Small intestine (tissue), 7 donors: ENCODE measurements at regions not wholly inside any gene's neighbourhood (a gene's known extent, or its start where the extent isn't known, plus 50 kb on each side); places are given as distances from the start of the nearest gene placed in this dataset.

Source experiments
- DNase-seq, 2 donors: peaks; one replicate each; pipeline versions ENCODE4 v3.0.0 to v3.0.0-alpha.2; 2013
- FAIRE-seq: peaks from 2 replicates; lab custom pipeline; 2012; peaks lifted over from hg19 to GRCh38; lab: Jason Lieb, UNC
- H3K27ac ChIP-seq, 3 donors: one replicate each; pipeline ENCODE4 v1.5.1; 2013; ENCODE audit warnings: low read length in 2 of 3, mild to moderate bottlenecking in 2 of 3, control low read depth in 1 of 3, inconsistent platforms in 1 of 3, low read depth in 1 of 3, moderate library complexity in 1 of 3
- H3K27me3 ChIP-seq, 3 donors: one replicate each; pipeline ENCODE4 v1.6.1; 2013; ENCODE audit warnings: low read length in 3 of 3, inconsistent platforms in 1 of 3; ENCODE audit not compliant: control insufficient read depth in 3 of 3, insufficient read depth in 3 of 3
- H3K36me3 ChIP-seq, 3 donors: one replicate each; pipeline ENCODE4 v1.6.1; 2013; ENCODE audit warnings: low read length in 3 of 3, inconsistent platforms in 1 of 3, low read depth in 1 of 3, mild to moderate bottlenecking in 1 of 3, moderate library complexity in 1 of 3; ENCODE audit not compliant: control insufficient read depth in 3 of 3, insufficient read depth in 2 of 3
- H3K4me1 ChIP-seq, 3 donors: one replicate each; pipeline ENCODE4 v1.6.1; 2013; ENCODE audit warnings: low read length in 2 of 3, inconsistent platforms in 1 of 3, low read depth in 1 of 3, mild to moderate bottlenecking in 1 of 3, moderate library complexity in 1 of 3; ENCODE audit not compliant: control insufficient read depth in 3 of 3, insufficient read depth in 2 of 3
- H3K4me3 ChIP-seq, 3 donors: one replicate each; pipeline ENCODE4 v1.5.1; 2013; ENCODE audit warnings: low read length in 3 of 3, control low read depth in 1 of 3, inconsistent platforms in 1 of 3, low read depth in 1 of 3, mild to moderate bottlenecking in 1 of 3, moderate library complexity in 1 of 3
- H3K9me3 ChIP-seq, 2 donors: one replicate each; pipeline ENCODE4 v1.6.1; 2013; ENCODE audit warnings: low read depth in 1 of 2, low read length in 1 of 2; ENCODE audit not compliant: control insufficient read depth in 2 of 2, insufficient read depth in 1 of 2
- WGBS, 3 donors: extraction: QIAGEN DNeasy Blood & Tissue Kit; methylation state at CpG; one replicate each; pipeline ENCODE4 v1.1.7; 2013; 5-methylcytosine and 5-hydroxymethylcytosine counted together
- donor health status: healthy with polysubstance abuse.
- donor health status: control.
- donor health status: control.
- donor health status: Bipolar disorder and iron deficiency.
- donor health status: healthy.

DNA sequence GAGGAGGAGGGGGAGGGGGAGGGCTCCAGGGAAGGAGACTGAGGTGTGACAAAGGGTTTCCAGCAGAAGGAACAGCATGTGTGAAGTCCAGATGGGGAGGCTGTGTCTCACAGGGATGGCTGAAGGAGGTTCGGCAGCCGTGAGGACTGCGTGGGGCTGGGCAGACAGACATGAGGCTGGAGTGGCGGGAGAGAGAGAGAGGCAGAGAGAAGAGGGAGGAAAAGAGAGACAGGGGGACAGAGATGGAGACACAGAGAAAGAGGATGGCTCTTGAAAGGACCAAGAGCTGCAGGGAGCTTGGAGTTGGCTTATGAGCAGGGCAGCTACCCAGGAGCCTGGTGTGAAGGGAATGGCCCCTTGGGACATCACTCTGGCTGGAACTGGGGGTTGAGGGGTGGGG lies 138.9 kb upstream of the ASB18 start:
- H3K27me3 ChIP-seq = peaks cover 0 to 2% (median 0%) of the 10 kb centered on the region in 3 donors
- no peak overlapping the region for H3K27ac ChIP-seq
- H3K4me1 ChIP-seq = no peaks in the 10 kb centered on the region
- no peak for FAIRE-seq
- H3K4me3 ChIP-seq = no peak overlapping the region
- H3K9me3 ChIP-seq = no peaks in the 10 kb centered on the region
- peaks cover 0 to 2% (median 0%) of the 10 kb centered on the region in 3 donors for H3K36me3 ChIP-seq
- no peak for DNase-seq
- WGBS, 3 donors = 90 to 94% (median 92%) methylated on average over 4 of the region's 4 CpGs

DNA sequence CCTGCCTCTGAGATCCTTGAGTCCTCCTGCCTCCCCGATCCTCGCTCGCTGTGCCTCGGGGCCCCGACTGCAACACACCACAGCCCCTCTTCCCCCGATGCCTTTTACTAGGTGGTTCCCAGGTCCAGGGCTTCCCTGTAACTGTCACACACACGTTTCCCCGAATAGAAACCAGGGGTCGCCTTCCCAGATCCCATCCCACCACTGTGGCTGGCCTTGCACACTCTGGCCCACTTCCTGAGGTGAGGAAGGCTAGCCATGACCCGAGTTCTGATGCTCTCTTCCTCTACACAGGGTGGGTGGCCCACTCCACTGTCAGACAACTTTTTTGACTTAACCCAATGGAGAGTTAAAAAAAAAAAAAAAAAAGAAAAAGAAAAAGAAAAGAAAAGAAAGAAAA lies 139.6 kb upstream of the ASB18 start:
- DNase-seq (no peak), FAIRE-seq (no peak)
- H3K27me3 ChIP-seq = peaks cover 0 to 2% (median 0%) of the 10 kb centered on the region in 3 donors
- no peak overlapping the region for H3K4me3 ChIP-seq
- 85 to 86% (median 85%) methylated on average over 10 of the region's 10 CpGs for WGBS, 3 donors
- no peaks in the 10 kb centered on the region for H3K4me1 ChIP-seq
- peaks cover 0 to 5% of the 10 kb centered on the region in 2 donors for H3K9me3 ChIP-seq
- no peak overlapping the region for H3K27ac ChIP-seq
- peaks cover 0 to 2% (median 0%) of the 10 kb centered on the region in 3 donors for H3K36me3 ChIP-seq

DNA sequence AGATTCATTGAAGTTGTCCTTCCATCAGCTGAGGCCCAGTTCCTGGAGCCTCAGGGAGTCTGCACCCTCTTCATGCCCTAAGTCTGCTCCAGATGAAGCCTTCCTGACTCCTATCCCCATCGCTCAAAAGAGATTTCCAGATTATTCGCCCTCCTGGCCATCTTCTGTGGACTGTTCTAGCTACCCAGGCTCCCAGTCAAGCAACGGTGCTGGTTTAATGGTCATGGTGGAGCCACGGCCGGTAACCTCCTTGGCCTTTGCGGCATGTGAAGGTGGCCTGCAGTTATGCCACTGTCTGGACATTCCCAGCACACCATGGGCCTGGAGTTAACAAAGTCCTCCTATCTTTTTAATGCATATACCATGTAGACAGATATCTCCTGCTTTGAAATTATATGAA lies 140.1 kb upstream of the ASB18 start:
- no peak for FAIRE-seq
- H3K4me3 ChIP-seq = no peak overlapping the region
- 91 to 94% (median 93%) methylated on average over 6 of the region's 6 CpGs for WGBS, 3 donors
- peaks cover 0 to 7% of the 10 kb centered on the region in 2 donors for H3K9me3 ChIP-seq
- no peak overlapping the region for H3K27ac ChIP-seq
- DNase-seq = no peak
- H3K27me3 ChIP-seq = peaks cover 0 to 2% (median 0%) of the 10 kb centered on the region in 3 donors
- no peaks in the 10 kb centered on the region for H3K4me1 ChIP-seq
- H3K36me3 ChIP-seq = peaks cover 0 to 1% (median 0%) of the 10 kb centered on the region in 3 donors

DNA sequence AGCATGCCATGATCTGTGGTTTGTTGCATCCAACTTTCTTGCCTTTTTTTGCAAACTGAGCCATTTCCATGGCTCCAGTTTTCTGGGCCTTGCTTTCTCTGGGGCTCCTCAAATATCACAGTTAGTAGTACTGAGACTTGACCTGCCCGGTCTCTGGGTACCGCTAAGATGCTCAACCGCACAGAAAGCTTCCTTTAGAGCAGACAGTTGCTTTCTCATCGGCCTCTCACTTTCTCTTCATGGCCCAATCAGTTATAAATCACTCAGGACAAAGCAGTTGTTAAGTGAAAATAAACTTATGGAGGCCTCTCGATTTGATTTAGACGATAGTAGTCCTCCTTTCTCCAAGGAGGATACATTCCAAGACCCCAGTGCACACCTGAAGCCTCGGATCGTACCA lies 141.2 kb upstream of the ASB18 start:
- WGBS, 3 donors = 87 to 94% (median 91%) methylated on average over 8 of the region's 8 CpGs
- DNase-seq = no peak
- Histone ChIP-seq H3K4me1 (no peaks in the 10 kb centered on the region), H3K4me3 (no peak overlapping the region), H3K27me3 (peaks cover 0 to 2% (median 0%) of the 10 kb centered on the region in 3 donors), H3K9me3 (peaks cover 0 to 7% of the 10 kb centered on the region in 2 donors), H3K36me3 (no peaks in the 10 kb centered on the region), H3K27ac (no peak overlapping the region)
- FAIRE-seq = no peak

DNA sequence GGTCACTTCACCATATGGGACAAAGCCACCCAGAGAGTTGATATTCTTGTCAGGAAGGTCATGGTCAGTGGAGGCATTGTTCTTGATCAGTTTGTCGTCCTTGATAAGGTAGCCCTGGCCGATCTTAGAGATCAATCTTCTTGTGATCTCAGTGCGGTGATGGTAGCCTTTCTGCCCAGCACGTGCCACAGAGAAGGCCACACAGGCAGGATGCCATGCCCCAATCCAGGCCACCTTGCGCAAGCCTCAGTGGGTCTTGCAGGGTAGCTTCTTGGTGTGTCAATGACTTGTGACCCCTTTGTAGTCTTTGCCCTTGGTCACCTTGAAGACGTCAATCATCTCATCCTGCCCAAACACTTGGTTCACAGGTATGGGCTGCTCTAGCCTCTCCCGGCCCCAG lies 143.9 kb upstream of the ASB18 start:
- Histone ChIP-seq H3K27ac (no peak overlapping the region), H3K9me3 (peaks cover 0 to 7% of the 10 kb centered on the region in 2 donors), H3K4me1 (no peaks in the 10 kb centered on the region), H3K36me3 (no peaks in the 10 kb centered on the region), H3K27me3 (peaks cover 0 to under 1% (median 0%) of the 10 kb centered on the region in 3 donors), H3K4me3 (no peak overlapping the region)
- 89 to 93% (median 89%) methylated on average over 7 of the region's 7 CpGs for WGBS, 3 donors
- no peak for DNase-seq
- FAIRE-seq = no peak

DNA sequence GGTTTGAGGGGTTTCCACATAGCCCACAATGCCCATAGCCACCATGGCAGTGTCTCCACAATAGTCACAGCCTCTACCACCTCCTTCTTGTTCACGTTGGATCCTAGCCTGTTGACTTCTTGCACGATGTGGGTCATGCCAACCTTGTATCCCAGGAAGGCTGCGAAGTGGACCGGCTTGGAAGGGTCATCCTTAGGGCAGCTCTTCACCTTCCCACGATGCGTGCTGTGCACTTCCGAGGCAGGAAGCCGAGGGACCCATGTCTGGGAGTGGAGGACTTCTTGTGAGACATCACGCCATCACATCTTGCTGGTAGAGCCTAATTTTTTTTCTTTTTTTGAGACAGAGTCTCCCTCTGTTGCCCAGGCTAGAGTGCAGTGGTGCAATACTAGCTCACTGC lies 144.6 kb upstream of the ASB18 start:
- DNase-seq = no peak
- FAIRE-seq = no peak

DNA sequence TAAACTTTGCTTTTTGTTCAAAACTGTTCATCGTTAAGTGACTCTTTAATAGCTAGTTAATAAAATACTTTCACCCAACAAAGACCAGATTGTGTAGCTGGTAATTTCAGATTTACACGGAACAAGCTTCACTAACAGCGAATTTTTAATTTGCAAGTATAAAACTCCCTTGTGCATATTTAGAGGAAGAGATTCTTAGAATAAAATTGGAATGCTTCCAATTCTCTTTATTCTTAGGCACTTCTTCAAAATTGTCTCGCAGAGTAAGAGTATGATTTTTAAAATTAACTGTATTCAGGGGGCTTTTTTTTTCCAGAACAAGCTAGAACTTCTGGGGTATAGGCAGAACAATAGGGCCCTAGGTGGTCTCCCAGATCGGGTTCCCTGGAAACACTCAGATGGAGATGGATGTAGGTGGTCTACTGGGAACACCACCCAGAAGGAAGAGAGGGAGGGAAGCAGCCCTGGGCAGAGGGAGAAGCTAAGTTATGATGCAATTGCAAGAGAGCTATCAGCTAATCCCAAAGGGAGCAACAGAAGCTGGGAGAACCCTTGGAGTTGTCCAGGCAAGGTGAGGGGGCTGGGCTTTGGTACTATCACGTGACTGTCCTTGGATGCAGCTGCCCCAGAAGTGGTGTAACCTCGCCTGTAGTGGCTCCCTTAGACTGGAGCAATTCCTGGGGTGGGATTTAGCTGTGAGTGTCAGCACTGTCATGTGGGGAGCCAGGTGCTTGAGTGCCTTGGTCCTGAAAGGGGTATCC lies 151.7 kb upstream of the ASB18 start:
- Histone ChIP-seq H3K4me1 (no peaks in the 10 kb centered on the region), H3K36me3 (no peaks in the 10 kb centered on the region), H3K27me3 (peaks cover 0 to 3% (median 0%) of the 10 kb centered on the region in 3 donors), H3K9me3 (no peaks in the 10 kb centered on the region), H3K27ac (no peak overlapping the region), H3K4me3 (no peak overlapping the region)
- 58 to 61% (median 59%) methylated on average over 7 of the region's 7 CpGs for WGBS, 3 donors
- DNase-seq = no peak
- no peak for FAIRE-seq

More for the DNA sequence above, 144.6 kb upstream of the ASB18 start:
- H3K27me3 ChIP-seq = no peaks in the 10 kb centered on the region
- no peaks in the 10 kb centered on the region for H3K4me1 ChIP-seq
- WGBS, 3 donors = 93 to 95% (median 95%) methylated on average over 9 of the region's 9 CpGs
- H3K9me3 ChIP-seq = peaks cover 0 to 7% of the 10 kb centered on the region in 2 donors
- H3K27ac ChIP-seq = no peak overlapping the region
- no peaks in the 10 kb centered on the region for H3K36me3 ChIP-seq
- no peak overlapping the region for H3K4me3 ChIP-seq

DNA sequence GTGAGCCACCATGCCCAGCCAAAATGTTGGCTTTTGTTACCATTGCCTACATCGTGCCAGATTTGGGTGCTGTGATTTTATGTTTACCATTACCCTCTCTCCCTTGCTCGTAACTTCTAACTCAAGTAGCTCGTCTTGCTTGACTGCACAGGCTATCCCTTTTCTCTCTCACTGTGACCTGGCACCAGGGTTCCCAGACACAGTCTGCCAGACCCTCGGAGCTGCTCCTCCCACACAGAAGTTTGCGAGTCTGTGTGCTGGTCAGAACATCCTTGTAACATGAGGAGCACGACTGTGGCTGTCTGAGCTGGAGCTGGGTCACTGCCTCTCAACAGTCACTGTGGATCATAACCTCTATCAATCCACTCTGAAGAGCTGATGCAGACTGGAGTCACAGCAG lies 152.5 kb upstream of the ACKR3 start:
- H3K27me3 ChIP-seq = peaks cover 0 to 3% (median 0%) of the 10 kb centered on the region in 3 donors
- WGBS, 3 donors = 81 to 89% (median 85%) methylated on average over 6 of the region's 6 CpGs

More for the DNA sequence above, 152.5 kb upstream of the ACKR3 start:
- Histone ChIP-seq H3K27ac (no peak overlapping the region), H3K9me3 (no peaks in the 10 kb centered on the region), H3K36me3 (no peaks in the 10 kb centered on the region), H3K4me1 (no peaks in the 10 kb centered on the region), H3K4me3 (no peak overlapping the region)
- FAIRE-seq (no peak), DNase-seq (no peak)
